ENCODE measurements at regions not wholly inside any gene's neighbourhood (a gene's known extent, or its start where the extent isn't known, plus 50 kb on each side); places are given as distances from the start of the nearest gene placed in this dataset.

DNA sequence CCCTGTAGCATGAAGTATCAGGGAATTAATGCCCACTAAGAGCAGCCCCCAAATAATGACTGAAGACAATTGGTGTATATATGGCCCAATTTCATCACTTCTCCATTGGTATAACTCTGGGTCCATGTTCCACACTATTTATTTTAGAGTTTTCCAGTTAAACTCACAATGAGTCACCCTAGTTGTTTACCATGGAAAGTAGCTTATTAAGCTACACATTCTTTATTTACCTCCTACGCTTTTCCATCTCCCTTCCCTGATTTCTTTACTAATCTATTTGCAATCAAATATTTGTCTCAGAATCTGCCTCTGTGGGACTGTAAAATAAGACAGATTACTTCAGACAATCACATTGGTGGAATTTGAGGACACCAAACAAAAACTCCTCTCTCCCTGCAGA lies 655.6 kb downstream of the SORCS1 start:
- TF ChIP-seq POLR2A (IDR thresholded peaks at IDR 0.05), result no peak
- TF ChIP-seq, protein P1, sequence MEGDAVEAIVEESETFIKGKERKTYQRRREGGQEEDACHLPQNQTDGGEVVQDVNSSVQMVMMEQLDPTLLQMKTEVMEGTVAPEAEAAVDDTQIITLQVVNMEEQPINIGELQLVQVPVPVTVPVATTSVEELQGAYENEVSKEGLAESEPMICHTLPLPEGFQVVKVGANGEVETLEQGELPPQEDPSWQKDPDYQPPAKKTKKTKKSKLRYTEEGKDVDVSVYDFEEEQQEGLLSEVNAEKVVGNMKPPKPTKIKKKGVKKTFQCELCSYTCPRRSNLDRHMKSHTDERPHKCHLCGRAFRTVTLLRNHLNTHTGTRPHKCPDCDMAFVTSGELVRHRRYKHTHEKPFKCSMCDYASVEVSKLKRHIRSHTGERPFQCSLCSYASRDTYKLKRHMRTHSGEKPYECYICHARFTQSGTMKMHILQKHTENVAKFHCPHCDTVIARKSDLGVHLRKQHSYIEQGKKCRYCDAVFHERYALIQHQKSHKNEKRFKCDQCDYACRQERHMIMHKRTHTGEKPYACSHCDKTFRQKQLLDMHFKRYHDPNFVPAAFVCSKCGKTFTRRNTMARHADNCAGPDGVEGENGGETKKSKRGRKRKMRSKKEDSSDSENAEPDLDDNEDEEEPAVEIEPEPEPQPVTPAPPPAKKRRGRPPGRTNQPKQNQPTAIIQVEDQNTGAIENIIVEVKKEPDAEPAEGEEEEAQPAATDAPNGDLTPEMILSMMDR (IDR thresholded peaks at IDR 0.05), result no peak
